Panc1 (cell line): ENCODE measurements at regions not wholly inside any gene's neighbourhood (a gene's known extent, or its start where the extent isn't known, plus 50 kb on each side); places are given as distances from the start of the nearest gene placed in this dataset.
"Not testable (repeated sequence)": the region's sequence is repeated elsewhere in the genome, so short reads cannot be mapped to it uniquely, and the experiment has no call there.

Source experiments
- SIN3A ChIP-seq: IDR thresholded peaks from 2 replicates; pipeline ENCODE4 v1.6.1; 2012; ENCODE audit warnings: low read depth, mild to moderate bottlenecking, low read length, moderate library complexity, borderline replicate concordance; ENCODE audit not compliant: insufficient read depth
- TCF7L2 ChIP-seq: IDR thresholded peaks from 2 replicates; pipeline ENCODE4 v1.6.1; 2011; ENCODE audit warnings: mild to moderate bottlenecking, low read depth, low read length, inconsistent platforms

GRCh38 chr3:87433445-87433844 lies 157.1 kb upstream of the POU1F1 start:
- not testable (repeated sequence) for TF ChIP-seq SIN3A, TCF7L2
